ENCODE measurements at regions not wholly inside any gene's neighbourhood (a gene's known extent, or its start where the extent isn't known, plus 50 kb on each side); places are given as distances from the start of the nearest gene placed in this dataset.

GRCh38 chr9:108186642-108187395, 669.0 kb downstream of the ACTL7B start:
- ATAC-seq: no peak

GRCh38 chr9:108185613-108186012, 670.2 kb downstream of the ACTL7B start:
- no peak for ATAC-seq
- no peak for DNase-seq

More at GRCh38 chr9:108186642-108187395, 669.0 kb downstream of the ACTL7B start:
- no peak for DNase-seq

DNA sequence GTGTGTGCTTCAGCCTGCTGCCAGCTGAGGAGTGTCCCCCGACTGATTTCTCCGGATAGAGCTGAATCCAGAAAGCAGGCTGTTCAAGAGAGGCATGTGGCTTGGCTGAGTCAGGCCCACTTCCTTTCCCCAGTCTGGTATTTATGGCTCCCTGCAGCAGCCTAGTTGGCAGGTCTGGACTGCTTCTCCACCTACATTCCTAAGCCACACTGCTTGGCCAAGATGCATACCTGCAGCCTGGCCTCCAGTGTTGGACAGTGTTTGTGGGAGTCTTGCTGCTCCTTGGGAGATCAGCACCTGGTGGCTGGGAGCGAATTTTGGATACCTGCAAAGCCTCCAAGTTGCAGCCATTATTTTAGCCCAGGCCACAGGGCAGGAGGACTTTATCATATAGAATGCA, 670.8 kb downstream of the ACTL7B start:
- ATAC-seq (no peak), DNase-seq (no peak)

DNA sequence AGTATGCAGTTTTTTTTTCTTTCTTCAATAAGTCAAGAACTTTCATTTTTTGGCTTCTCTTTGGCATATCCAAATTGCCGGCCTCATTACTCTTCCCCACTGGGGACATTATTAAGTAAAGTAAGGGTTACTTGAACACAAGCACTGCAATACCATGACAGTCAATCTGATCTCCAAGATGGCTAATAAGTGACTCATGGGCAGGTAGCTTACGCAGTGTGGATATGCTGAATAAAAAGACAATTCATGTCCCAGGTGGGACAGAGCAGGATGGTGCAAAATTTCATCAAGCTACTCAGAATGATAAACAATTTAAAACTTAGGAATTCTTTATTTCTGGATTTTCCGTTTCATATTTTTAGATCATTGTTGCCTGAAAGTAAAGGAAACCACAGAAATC, 671.8 kb downstream of the ACTL7B start:
- DNase-seq: no peak
- no peak for ATAC-seq

DNA sequence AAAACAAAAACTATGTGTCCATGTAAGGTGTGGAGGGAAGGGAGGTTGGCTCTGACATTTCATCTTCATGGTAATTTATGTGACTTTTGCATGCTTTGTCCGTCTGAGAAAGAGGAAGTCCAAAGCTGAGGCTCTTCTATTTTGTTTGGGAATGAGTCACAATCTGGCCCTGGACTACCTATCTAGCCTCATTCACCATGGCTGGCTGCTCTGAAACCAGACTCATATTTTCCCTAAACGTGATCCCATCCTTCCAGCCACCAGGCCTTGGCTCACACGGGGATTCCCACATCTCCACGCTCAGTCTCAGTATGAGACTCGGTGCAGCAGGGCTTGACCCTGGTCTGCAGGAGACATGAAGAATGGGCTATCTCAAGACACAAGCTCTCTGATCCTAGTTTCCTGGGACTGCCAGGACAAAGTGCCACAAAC, 672.8 kb downstream of the ACTL7B start:
- ATAC-seq (no peak), DNase-seq (no peak)

DNA sequence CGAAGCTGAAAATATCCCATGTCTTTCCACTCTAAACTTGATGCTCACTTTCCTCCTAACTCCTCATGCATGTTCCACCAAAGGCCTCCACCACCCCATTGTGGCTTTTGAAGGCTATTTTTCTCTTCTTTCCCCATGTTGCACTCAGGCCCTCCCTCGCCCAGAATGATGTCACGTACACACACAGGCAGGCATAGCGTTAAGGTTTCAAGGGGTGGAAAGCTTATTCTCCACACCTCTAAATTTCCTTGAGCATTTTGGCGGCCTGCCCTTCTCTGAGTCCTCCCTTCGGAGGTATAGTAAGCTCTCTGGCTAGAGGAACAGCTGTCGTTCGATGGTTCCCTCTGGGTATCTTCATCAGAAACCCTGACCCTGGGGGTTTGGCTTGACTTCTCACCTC, 673.5 kb downstream of the ACTL7B start:
- no peak for DNase-seq
- no peak for ATAC-seq

DNA sequence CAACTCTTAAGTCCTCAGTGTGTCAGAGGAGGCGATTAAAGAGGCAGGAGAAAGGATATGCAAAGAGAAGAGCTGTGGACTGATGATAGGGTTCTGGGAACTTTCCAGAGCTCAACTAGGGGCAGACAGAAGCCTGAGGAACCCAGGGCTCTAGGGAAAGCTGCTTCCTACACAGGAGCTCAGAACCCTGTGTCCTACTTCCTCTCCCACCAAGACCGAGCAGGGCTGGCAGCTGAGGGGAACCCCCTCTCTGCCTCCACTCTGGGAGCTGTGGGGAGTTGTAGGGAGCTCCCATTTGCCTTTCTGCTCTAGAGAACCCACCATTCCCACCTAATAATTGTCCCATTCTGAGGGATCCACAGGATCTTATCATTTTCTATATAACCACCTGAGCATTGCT, 674.3 kb downstream of the ACTL7B start:
- ATAC-seq (no peak), DNase-seq (no peak)

- no peak for DNase-seq
- no peak for ATAC-seq
Observed at GRCh38 chr9:108180541-108180940, 675.2 kb downstream of the ACTL7B start.

DNA sequence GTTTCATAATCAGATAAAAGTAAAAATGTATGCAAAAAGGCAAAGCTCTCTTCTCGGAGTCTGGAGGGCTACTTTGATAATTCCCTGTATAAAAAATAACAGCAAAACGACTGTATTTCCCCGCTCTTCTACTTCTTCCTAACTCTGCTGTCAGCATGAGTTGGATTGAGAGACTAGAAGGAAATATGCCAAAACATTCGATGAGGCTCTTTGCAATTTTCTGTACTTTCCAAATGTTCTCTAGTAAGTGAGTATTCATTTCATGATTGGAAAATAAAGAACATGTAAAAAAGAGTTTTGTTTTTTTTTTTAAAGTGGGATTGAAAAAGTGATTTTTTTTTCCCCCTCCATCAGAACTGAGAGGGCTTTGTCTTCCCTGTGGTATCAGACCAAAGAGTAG, 677.5 kb downstream of the ACTL7B start:
- ATAC-seq: no peak
- no peak for DNase-seq

GRCh38 chr9:108168236-108168850, 678.8 kb upstream of the KLF4 start:
- DNase-seq (no peak), ATAC-seq (no peak)

DNA sequence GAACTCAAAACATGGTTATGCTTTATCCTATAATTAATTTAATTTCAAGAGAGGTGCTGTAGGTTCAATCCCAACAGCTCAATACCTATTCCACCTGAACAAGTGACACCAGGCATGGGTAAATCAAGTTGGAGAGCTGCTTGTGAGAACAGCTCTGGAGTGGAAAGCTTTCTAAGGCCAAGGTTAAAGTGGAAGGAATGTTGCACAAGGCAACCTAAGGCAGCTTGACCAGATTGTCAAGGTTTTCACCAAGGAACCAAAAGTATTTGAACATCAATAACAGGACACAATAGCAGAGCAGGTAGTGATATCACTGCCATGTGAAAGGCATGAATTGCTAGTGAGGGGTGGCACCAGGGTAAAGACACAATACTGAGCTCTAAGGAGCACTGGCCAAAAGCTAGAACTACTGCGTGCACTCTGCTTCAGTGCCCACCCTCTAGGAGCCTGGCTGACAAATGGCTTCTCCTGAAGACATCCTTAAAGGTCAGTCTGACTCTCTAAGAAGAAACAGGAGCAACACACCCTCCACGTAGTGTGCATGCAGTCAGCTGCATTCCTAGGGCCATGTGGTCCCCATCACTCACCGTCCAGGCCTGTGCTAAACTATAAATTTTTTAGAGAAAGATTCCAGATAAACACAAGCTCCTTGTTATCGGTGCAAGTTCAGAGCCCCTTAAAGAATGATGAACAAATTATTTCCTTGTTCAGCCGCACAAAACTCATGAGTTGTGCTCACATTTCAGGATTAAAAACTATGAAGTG, 677.7 kb upstream of the KLF4 start:
- DNase-seq: no peak
- ATAC-seq: no peak

DNA sequence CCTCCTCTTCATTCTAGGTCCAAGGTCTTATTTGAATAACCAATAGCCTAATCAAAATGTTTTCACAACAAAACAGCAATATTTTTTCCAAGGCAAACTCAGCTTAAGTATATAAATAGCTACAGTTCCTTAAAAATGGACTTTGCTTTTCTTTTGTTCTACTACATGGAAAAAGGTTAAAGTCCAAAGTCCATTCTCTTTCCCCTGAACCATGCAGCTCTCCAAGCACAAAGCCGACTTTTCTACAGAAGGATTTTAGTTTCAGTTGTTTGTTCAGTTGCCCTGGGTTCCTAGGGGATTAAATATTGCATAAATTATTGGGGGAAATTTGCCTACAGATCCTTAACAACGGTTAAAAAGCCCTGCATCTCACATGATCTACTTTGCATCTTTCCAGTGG, 677.0 kb upstream of the KLF4 start:
- DNase-seq (no peak), ATAC-seq (no peak)

DNA sequence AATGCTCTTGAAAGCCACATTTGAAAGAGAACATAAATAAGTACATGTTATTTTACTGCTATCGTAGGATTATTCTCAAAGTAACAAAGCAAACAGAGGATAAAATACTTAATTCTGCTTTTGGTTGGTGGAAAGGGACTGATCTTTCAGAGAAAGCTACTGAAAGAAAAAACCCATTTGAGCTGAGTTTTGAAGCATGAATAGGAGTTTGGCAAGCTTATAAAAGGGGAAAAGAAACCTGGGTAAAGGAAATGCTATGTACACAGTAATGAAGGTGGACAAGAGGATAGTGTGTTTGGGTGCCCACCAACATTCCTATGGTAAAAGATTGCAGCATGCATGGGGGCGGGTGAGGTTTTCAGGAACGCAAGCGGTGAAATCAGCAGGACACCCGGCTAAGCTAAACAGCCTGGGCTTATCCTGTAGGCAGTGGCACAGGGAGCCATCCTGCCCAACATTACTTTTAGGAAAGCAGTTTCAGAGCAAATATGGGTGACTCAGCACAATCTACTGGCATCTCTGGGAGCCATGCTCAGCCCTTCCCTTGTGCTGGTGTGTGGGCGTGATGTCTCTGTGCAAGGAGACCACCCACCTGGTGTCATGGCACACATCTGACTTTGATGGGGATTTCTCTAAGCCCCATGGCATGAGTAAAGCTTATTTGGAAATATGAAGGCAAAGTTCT, 673.9 kb upstream of the KLF4 start:
- DNase-seq: no peak
- no peak for ATAC-seq

GRCh38 chr9:108162664-108163063, 673.1 kb upstream of the KLF4 start:
- ATAC-seq (no peak), DNase-seq (no peak)

GRCh38 chr9:108161503-108161902, 671.9 kb upstream of the KLF4 start:
- DNase-seq: no peak
- no peak for ATAC-seq

GRCh38 chr9:108160706-108161355, 671.3 kb upstream of the KLF4 start:
- ATAC-seq: no peak
- DNase-seq: no peak

GRCh38 chr9:108160039-108160438, 670.5 kb upstream of the KLF4 start:
- DNase-seq (no peak), ATAC-seq (no peak)

DNA sequence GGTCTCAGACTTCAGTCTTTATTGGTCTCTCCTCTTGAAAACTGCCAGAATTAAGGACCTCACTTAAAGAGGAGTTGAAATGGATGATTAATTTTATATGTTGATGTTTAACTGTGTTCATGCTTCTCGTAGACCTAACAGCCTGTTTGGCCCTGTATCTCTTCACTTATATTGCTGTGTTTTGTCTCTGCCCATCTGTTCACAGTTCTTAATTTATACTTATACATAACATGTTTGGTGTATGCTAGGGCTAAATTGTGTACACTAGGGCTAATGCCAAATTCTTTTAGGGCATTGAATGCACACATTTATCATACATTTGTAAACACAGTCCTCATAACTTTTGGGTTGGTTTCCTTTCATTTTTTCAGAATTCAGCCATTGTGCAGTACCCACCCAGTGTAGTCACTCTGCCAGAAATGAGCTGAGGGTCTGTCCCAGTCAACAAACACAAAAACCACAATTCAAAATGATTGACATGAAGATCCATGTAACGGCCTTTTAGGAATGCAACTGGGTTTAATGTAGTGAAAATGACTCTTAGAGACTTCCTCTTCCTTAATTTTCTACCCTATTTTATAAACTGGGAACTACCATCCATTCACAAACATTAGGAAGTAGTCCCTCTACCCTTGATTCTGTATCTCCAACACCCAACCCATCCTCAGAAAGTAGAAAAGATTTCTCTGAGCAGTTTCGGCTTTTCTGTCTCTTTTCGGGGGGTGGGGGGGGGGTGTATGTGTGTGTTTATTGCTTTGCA, 668.8 kb upstream of the KLF4 start:
- DNase-seq (no peak), ATAC-seq (no peak)

GRCh38 chr9:108156270-108156998, 666.9 kb upstream of the KLF4 start:
- ATAC-seq (no peak), DNase-seq (no peak)

GRCh38 chr9:108153416-108153815, 663.8 kb upstream of the KLF4 start:
- DNase-seq: no peak
- ATAC-seq: no peak

All from stimulated activated naive CD8-positive, alpha-beta T cell treated with anti-CD3 and anti-CD28 coated beads, Interleukin-15, Interleukin-2, amounts not matched to agents 100 U/mL and 50 U/mL, for 24 hours (primary cell).